NCI-H345 treated with DMSO at 0.1 percent for 48 hours (cell line): ENCODE measurements at regions not wholly inside any gene's neighbourhood (a gene's known extent, or its start where the extent isn't known, plus 50 kb on each side); places are given as distances from the start of the nearest gene placed in this dataset.

Source experiments
- DNase-seq: peaks from one replicate; lab custom pipeline; 2025; ENCODE audit not compliant: unreplicated experiment; lab: John Stamatoyannopoulos, UW

DNA sequence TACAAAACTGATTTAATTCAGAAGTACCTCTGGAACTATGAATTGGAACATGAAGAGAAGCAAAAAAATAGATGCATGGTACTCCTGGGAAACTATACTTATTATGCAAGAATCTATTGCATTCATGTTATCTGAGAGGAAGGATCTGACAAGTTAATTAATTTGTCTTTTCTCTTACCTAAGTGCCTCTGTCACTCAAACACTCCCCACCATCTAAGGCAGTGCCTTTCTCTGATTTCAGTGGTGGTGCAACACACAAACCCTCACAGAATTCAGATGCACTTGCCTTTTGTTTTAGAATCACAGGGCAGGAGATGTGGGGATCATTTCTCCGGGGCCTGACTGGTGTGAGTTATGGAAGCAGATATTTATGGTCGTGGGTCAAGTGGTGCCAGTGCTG is 52.5 kb upstream of the C9orf72 start:
- DNase-seq = no peak

GRCh38 chr9:27626244-27627187 is 53.2 kb upstream of the C9orf72 start:
- no peak for DNase-seq

- DNase-seq = no peak
Observed at GRCh38 chr9:27627188-27627564, 53.9 kb upstream of the C9orf72 start.

GRCh38 chr9:27628311-27628710 is 55.0 kb upstream of the C9orf72 start:
- no peak for DNase-seq

GRCh38 chr9:27629425-27629824 is 56.1 kb upstream of the C9orf72 start:
- no peak for DNase-seq

- no peak for DNase-seq
Observed at GRCh38 chr9:27632254-27632653, 59.0 kb upstream of the C9orf72 start.

GRCh38 chr9:27633764-27634163 is 60.5 kb upstream of the C9orf72 start:
- no peak for DNase-seq

- no peak for DNase-seq
Observed at GRCh38 chr9:27634879-27635278, 61.6 kb upstream of the C9orf72 start.

DNA sequence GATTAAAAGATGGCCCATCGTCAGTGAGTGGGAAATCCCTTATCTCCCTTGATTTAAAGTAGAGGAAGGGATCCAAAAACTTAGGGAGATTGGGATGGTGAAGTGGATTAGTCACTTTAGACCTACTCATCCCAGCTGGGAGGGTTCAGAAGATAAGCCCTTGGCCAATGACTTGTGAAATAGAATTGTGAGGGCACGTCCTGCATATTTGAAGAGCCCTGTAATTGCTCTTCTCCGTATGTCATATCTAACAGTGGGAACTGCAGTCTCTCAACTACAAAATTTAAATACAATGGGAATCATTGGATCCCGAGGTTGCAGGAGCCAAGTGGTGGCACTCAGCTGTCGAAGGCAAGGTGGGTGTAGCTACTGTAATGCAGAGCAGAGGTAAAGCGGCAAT is 65.4 kb upstream of the C9orf72 start:
- no peak for DNase-seq

DNA sequence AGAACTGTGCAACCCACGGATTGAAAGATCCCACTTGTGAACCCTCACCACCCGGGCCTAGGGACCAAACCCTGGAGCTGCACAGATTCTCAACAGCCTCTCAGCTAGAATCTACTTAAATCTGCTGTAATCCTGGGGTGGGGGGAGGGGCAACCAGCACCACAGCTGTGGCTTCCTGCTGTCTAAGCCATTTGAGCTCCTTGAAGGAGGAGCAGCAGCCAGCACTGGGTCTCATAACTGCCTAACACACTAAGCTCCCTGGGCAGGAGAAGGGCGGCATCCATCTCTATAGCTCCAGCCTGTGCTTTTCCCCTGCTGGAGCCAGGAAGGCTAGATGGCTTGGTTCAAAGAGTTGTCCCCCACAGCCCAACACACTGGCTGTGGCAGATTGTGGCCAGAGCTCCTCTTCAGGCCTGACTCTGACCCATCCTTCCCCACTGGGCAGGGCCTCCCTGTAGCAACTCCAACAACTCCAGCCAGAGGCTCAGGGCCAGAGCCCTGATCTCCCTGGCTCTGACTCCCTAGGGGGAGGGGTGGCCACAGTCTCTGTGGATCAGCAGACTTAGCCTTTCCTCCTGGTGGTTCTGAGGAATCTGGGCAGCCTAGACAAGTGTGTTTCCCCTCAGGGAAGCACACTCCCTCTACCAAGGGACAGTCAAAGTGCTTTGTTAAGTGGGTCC is 72.0 kb upstream of the C9orf72 start:
- DNase-seq = no peak

DNA sequence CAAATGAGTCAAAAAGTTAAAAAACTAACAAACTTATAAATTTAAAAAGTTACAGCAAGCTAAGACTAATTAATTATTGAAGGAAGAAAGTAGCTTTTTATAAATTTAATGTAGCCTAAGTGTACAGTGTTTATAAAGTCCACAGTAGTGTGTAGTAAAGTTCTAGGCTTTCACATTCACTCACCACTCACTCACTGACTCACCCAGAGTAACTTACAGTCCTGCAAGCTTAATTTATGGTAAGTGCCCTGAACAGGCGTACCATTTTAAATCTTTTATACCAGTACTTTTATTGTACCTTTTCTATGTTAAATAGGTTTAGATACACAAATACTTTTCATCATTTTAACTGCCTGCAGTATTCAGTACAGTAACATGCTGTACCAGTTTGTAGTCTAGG is 80.0 kb upstream of the C9orf72 start:
- no peak for DNase-seq

- DNase-seq = no peak
Observed at GRCh38 chr9:27653957-27654356, 80.7 kb upstream of the C9orf72 start.

- no peak for DNase-seq
Observed at GRCh38 chr9:27654629-27655285, 81.5 kb upstream of the C9orf72 start.

GRCh38 chr9:27655441-27655840 is 82.2 kb upstream of the C9orf72 start:
- DNase-seq = no peak

DNA sequence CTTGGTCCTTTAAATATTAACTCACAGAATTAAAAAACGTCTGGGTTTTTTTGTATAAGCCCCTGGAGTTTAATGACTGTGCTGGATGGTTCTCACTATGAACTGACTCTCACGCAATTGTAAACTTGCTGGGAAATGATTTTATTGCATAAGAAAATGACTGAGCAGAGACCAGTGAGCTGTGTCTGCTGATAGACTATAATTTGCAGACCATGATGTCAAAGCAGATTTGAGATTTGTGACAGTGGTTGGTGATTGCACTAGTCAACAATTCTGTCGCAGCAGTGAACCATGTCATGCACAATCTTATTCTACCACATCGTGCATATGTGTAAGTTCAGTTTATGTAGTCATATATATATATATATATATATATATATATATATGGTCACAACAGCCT is 85.7 kb upstream of the C9orf72 start:
- no peak for DNase-seq

DNA sequence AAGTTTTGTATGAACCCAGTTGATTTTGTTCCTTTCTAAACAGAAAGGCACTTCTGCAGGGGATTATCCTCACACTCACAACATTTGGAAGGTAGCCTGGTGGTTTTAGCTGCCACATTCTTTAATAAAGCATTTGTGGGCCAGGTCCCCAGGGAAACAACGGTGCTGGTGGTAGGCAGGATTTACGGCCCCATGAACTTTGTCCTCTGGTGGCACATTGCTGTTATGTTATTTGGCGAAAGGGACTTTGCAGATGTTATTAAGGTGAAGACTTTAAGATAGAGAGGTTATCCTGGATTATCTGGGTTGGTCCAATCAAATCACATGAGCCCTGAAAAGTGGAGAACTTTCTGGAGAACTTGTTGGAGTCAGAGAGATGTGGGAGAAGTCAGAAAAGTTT is 86.3 kb upstream of the C9orf72 start:
- no peak for DNase-seq

- DNase-seq = no peak
Observed at GRCh38 chr9:27660148-27660547, 86.9 kb upstream of the C9orf72 start.

DNA sequence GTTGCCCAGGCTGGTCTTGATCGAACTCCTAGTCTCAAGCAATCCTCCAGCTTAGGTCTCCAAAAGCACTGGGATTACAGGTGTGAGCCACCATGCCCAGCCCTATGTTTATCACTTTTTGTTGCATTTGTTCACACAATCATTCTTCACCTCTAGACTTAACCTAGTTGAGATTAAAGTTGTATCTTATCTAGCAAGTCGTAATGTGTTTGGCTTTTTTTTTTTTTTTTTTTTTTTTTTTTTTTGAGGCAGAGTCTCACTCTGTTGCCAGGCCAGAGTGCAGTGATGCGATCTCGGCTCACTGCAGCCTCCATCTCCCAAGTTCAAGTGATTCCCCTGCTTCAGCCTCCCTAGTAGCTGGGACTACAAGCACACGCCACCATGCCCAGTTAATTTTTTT is 90.2 kb upstream of the C9orf72 start:
- no peak for DNase-seq

- DNase-seq = no peak
Observed at GRCh38 chr9:27664121-27664779, 91.0 kb upstream of the C9orf72 start.

DNA sequence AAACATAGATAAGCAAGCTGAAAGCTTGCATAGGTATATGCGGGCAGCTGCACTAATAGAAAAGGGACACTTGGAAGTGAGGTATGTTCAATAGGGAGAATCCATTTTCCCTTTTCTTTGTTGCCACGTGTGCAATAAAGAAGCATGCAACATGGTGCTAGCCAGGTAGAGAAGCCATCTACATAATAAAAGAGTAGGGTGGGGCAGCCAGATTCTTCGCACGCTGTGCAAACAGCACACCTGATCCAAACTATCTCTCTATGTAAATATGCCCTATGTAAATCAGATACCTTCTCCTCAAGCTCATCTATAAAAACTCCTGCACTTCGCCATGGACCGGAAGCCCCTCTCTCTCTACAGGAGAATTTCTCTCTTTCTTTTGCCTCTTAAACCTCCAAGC is 91.9 kb upstream of the C9orf72 start:
- no peak for DNase-seq

DNA sequence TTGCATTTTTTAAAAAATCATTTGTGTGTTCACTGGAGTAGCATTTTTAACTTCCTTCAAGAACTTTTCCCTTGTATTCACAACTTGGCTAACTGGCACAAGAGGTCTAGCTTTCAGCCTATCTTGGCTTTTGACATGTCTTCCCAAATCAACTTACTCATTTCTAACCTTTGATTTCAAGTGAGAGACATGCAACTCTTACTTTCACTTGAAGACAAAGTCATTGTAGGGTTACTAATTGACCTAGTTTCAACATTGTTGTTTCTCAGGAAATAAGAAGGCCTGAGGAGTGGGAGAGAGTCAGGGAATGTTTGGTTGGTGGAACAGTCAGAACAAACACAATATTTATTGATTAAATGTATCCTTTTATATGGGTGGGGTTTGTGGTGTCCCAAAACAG is 95.0 kb upstream of the C9orf72 start:
- DNase-seq = no peak
